Endothelial cell of umbilical vein (primary cell): ENCODE measurements at regions not wholly inside any gene's neighbourhood (a gene's known extent, or its start where the extent isn't known, plus 50 kb on each side); places are given as distances from the start of the nearest gene placed in this dataset. TPM values are rescaled to one million over a fixed set of nuclear protein-coding genes. Genes with fewer than 3 reads are reported as not detected.
A peak's percentile ranks its signal among the peaks of the same experiment; 100 is the strongest.

Experiments used
- BruUV-seq: library from RNA; stranded (reverse); fragments of 400-500 nt; replicated peaks from 2 replicates; lab custom pipeline; 2021; lab: Mats Ljungman, UMichigan
- CTCF ChIA-PET: fragments of 300-600, 350-600 bp; sonication (Branson Sonifier 250); formaldehyde crosslinking; loops from one replicate; lab custom pipeline; 2021; ENCODE audit warnings: antibody characterized with exemption, inconsistent platforms; lab: Charles Lee
- POLR2A ChIA-PET: fragments of 300-600, 350-600 bp; sonication (Branson Sonifier 250); formaldehyde crosslinking; loops from one replicate; lab custom pipeline; 2021; ENCODE audit warnings: antibody characterized with exemption, inconsistent platforms; lab: Charles Lee
- DNase-seq: peaks from one replicate; pipeline ENCODE4 v3.0.0-alpha.2; 2011; ENCODE audit warnings: low read depth, low spot score
- FAIRE-seq: peaks from 2 replicates; lab custom pipeline; 2011; peaks lifted over from hg19 to GRCh38; lab: Jason Lieb, UNC
- H2AFZ ChIP-seq: 2 replicates; pipeline ENCODE4 v1.6.0; 2012; ENCODE audit warnings: low read depth, low read length, control low read depth, inconsistent platforms
- H3K27ac ChIP-seq: 2 replicates; pipeline ENCODE4 v1.5.1; 2011; ENCODE audit warnings: low read depth, mild to moderate bottlenecking, control low read depth, low read length, moderate library complexity; ENCODE audit not compliant: insufficient read depth
- H3K27me3 ChIP-seq, 2 experiments: 2 replicates each; pipeline versions ENCODE4 v1.6.0 to v1.6.1; 2011; ENCODE audit warnings: low read length in 2 of 2, mixed read lengths in 1 of 2; ENCODE audit not compliant: control insufficient read depth in 2 of 2, insufficient read depth in 2 of 2
- H3K36me3 ChIP-seq, 2 experiments: 2 replicates in 1 of 2; 3 replicates in 1 of 2; pipeline ENCODE4 v1.5.1; 2011; ENCODE audit warnings: low read length in 2 of 2, mild to moderate bottlenecking in 1 of 2, moderate library complexity in 1 of 2; ENCODE audit not compliant: control insufficient read depth in 2 of 2, insufficient read depth in 2 of 2; ENCODE audit errors: extremely low read depth in 1 of 2
- H3K4me1 ChIP-seq: 3 replicates; pipeline ENCODE4 v1.5.1; 2011; ENCODE audit warnings: mild to moderate bottlenecking, low read length; ENCODE audit not compliant: control insufficient read depth, insufficient read depth; ENCODE audit errors: extremely low read depth
- H3K4me2 ChIP-seq: 2 replicates; pipeline ENCODE4 v1.6.1; 2011; ENCODE audit warnings: low read length, control low read depth, mixed read lengths; ENCODE audit not compliant: insufficient read depth
- H3K4me3 ChIP-seq, 3 experiments: fragments of 200-600 bp in 1 of 3; sonication (generic), shearing (Covaris generic) in 1 of 3; replicated peaks in 1 of 3; 2 replicates each; pipeline ENCODE4 v1.5.1; 2011 to 2016; ENCODE audit warnings: control low read depth in 3 of 3, low read length in 3 of 3, mild to moderate bottlenecking in 2 of 3, inconsistent platforms in 1 of 3, low read depth in 1 of 3, moderate library complexity in 1 of 3; ENCODE audit not compliant: insufficient read depth in 1 of 3
- H3K79me2 ChIP-seq: 2 replicates; pipeline ENCODE4 v1.6.0; 2012; ENCODE audit warnings: low read length, inconsistent platforms; ENCODE audit not compliant: control insufficient read depth, insufficient read depth
- H3K9ac ChIP-seq: replicated peaks from 2 replicates; pipeline ENCODE3; 2011; ENCODE audit warnings: low read length, control low read depth; ENCODE audit not compliant: insufficient read depth; ENCODE audit errors: extremely low read depth
- H3K9me1 ChIP-seq: replicated peaks from 3 replicates; pipeline ENCODE4 v1.6.0; 2011; ENCODE audit warnings: mild to moderate bottlenecking, low read length; ENCODE audit not compliant: control insufficient read depth, insufficient read depth; ENCODE audit errors: extremely low read depth
- H3K9me3 ChIP-seq: replicated peaks from 2 replicates; pipeline ENCODE4 v1.5.1; 2012; ENCODE audit warnings: low read length, inconsistent platforms; ENCODE audit not compliant: control insufficient read depth, insufficient read depth
- H4K20me1 ChIP-seq: replicated peaks from 2 replicates; pipeline ENCODE3; 2011; ENCODE audit warnings: mild to moderate bottlenecking, low read length; ENCODE audit not compliant: control insufficient read depth, insufficient read depth; ENCODE audit errors: extremely low read depth
- EZH2 ChIP-seq: IDR thresholded peaks from 2 replicates; pipeline ENCODE4 v1.6.1; 2012; ENCODE audit warnings: borderline replicate concordance, low read depth, mild to moderate bottlenecking, moderate library complexity, low read length, inconsistent platforms; ENCODE audit not compliant: severe bottlenecking
- JUN ChIP-seq: IDR thresholded peaks from 2 replicates; pipeline ENCODE4 v1.6.1; 2011; ENCODE audit warnings: borderline replicate concordance, low read depth; ENCODE audit not compliant: insufficient read length, insufficient read depth
- MYC ChIP-seq: IDR thresholded peaks from one replicate; pipeline ENCODE4 v1.6.1; 2011; ENCODE audit warnings: mild to moderate bottlenecking, low read depth, low read length
- dilution Hi-C: fragments of 300-500 bp; cut with MboI; formaldehyde crosslinking; loops from one replicate; pipeline ENCODE4 v1.15.0; 2019; ENCODE audit warnings: low sequenced_read_pairs; ENCODE audit not compliant: extremely low pct_ligation_motif_present
- intact Hi-C: fragments of 100-400 bp; cut with micrococcal nuclease; formaldehyde crosslinking; loops from one replicate; pipeline ENCODE4 v1.10.0; 2022
- microRNA-seq: library from miRNA; unstranded; fragments of <30 nt; microRNA quantifications from one replicate; pipeline ENCODE4 v1.2.0, GENCODE V29; 2021; ENCODE audit warnings: borderline number of aligned reads, borderline replicate concordance
- small RNA-seq: library from RNA; depleted of rRNA; stranded (forward); fragments of <200 nt; gene quantifications from one replicate; pipeline ENCODE3, GENCODE V24; 2012; ENCODE audit warnings: low replicate concordance, low read depth; ENCODE audit not compliant: insufficient read depth, insufficient read length
- TF ChIP-seq, protein P1 (sequence below), 2 donors: IDR thresholded peaks; 1 replicate in 1 of 2; 2 replicates in 1 of 2; pipeline ENCODE4 v1.5.1; 2011; ENCODE audit warnings: low read length in 2 of 2, mild to moderate bottlenecking in 2 of 2, moderate library complexity in 2 of 2, control low read depth in 1 of 2, inconsistent platforms in 1 of 2, low read depth in 1 of 2; ENCODE audit not compliant: insufficient read depth in 1 of 2; ENCODE audit errors: extremely low read depth in 1 of 2

DNA sequence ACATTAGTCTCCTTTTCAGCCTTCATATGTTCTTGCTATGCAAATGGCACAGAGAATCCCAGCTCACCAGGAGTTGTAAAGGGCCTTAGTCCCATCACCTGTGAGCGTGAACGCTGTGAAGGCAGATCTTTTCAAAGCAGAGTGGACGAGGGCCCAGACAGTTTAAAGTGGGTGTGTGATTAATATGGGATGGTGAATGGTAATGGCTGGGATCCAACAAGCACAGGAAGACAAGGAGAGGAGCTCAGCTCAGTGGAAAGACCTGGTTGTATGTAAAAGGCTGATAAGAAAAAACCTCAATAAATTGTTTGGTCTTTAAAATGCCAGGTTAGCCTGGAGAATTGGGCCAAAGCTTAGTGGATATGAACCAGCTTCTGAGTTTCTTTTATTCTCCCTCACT is 326.2 kb downstream of the NYAP2 start:
- Histone ChIP-seq H3K4me2 (no peak overlapping the region), H3K27me3 (no peaks in the 10 kb centered on the region), H3K4me1 (no peaks in the 10 kb centered on the region), H3K9ac (no peak overlapping the region), H2AFZ (no peak overlapping the region), H3K27ac (no peak overlapping the region), H3K9me3 (no peaks in the 10 kb centered on the region), H4K20me1 (no peaks in the 10 kb centered on the region), H3K4me3 (no peak overlapping the region), H3K36me3 (no peaks in the 10 kb centered on the region), H3K9me1 (no peaks in the 10 kb centered on the region), H3K79me2 (no peaks in the 10 kb centered on the region)
- BruUV-seq = no TSS peak
- intact Hi-C loops = no loop called here
- FAIRE-seq (no peak), DNase-seq (peak; percentile 52)
- CTCF ChIA-PET = interaction anchor here (1.2 kb wide), 1 partner anchor 61 kb away, joined by 4 read pairs; no protein-coding TSS in a partner anchor
- POLR2A ChIA-PET = no interaction called here
- dilution Hi-C loops = no loop called here
- TF ChIP-seq JUN = no peak
- TF ChIP-seq, protein P1, sequence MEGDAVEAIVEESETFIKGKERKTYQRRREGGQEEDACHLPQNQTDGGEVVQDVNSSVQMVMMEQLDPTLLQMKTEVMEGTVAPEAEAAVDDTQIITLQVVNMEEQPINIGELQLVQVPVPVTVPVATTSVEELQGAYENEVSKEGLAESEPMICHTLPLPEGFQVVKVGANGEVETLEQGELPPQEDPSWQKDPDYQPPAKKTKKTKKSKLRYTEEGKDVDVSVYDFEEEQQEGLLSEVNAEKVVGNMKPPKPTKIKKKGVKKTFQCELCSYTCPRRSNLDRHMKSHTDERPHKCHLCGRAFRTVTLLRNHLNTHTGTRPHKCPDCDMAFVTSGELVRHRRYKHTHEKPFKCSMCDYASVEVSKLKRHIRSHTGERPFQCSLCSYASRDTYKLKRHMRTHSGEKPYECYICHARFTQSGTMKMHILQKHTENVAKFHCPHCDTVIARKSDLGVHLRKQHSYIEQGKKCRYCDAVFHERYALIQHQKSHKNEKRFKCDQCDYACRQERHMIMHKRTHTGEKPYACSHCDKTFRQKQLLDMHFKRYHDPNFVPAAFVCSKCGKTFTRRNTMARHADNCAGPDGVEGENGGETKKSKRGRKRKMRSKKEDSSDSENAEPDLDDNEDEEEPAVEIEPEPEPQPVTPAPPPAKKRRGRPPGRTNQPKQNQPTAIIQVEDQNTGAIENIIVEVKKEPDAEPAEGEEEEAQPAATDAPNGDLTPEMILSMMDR (IDR thresholded peaks at IDR 0.05; ENCODE audit: extremely low read depth in 1 of 2, insufficient read depth in 1 of 2, low read depth in 1 of 2, low read length in 2 of 2) = no peak
- no peak for TF ChIP-seq EZH2
- TF ChIP-seq MYC = no peak

Small RNA genes lying in the stretch of these regions (microRNA-seq; reads per million reads assigned to microRNA genes)
- not detected for gene MIR5702

Small RNA genes lying in the stretch of these regions (small RNA-seq; reads per million reads assigned to genes)
- gene AC068138.1 (not detected), gene MIR5702 (not detected)
